GM21723 (cell line): ENCODE measurements at regions not wholly inside any gene's neighbourhood (a gene's known extent, or its start where the extent isn't known, plus 50 kb on each side); places are given as distances from the start of the nearest gene placed in this dataset.

Source experiments
- ATAC-seq: cut with Tn5 transposase; IDR thresholded peaks from one replicate; pipeline ENCODE4 v1.9.1; 2021; ENCODE audit warnings: mild to moderate bottlenecking, moderate library complexity; ENCODE audit not compliant: unreplicated experiment

DNA sequence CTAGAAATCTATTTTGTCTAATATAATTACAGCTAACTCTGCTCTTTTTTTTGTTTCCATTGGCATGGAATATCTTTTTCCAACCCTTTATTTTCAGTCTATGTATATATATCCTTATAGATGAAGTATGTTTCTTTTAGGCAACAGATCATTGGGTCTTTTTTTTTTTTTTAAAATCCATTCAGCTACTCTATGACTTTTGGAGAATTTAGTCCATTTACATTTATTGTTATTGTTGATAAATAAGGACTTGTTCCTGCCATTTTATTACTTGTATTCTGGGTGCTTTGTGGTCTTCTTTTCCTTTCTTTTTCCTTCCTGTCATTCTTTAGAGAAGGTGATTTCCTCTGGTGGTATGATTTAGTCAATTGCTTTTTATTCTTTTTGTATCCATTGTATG lies 296.8 kb downstream of the SMARCA2 start:
- no peak for ATAC-seq

DNA sequence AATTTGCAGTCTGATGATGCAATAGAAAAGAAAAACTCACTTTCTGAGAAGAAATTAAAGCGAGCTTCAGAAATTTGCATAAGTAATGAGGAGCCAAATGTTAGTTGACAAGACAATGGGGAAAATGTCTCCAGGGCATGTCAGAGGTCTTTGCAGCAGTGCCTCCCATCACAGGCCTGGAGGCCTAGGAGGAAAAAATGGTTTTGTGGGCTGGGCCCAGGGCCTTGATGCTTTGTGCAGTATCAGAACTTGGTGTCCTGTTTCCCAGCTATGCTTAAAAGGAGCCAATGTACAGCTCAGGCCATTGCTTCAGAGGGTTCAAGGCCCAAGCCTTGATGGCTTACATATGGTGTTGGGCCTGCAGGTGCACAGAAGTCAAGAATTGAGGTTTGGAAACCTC lies 298.4 kb downstream of the SMARCA2 start:
- no peak for ATAC-seq

DNA sequence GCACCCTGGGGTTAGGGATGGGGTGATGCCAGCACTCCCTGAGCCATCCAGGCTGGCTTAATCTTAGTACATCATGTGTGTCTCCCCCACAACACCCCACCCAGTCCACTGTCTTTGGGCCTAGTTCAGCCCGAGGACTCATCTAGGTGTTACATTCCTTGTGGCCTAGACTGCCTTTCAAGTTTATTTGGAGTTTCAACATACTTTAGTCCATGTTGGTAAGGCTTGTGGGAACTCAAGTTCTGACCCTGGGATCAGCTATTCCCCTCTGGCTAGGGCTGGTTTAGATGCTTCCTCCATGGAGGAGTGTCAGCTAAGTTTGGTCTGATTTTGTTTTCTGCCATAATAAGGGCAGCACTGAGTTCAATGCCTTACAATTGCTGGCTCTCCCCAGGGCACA lies 302.4 kb downstream of the SMARCA2 start:
- no peak for ATAC-seq

DNA sequence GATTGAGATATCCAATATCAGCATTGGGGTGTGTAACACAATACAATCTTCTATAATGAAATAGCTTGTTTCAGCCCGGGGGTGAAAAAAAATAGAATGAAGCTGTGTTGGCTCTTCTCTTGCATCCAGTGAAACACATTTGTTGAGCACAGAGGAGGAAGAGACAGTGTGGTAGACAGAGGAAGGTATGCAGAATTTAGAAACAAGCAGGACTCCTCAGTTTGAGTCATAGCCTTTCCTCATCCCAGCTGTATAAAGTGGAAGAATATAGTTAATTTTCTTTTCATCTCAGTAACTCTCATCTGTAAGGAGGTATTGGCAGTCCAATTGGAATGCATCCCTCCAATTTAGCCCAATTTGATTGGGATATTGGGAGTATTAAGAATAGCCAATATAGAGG lies 302.2 kb upstream of the VLDLR start:
- no peak for ATAC-seq

DNA sequence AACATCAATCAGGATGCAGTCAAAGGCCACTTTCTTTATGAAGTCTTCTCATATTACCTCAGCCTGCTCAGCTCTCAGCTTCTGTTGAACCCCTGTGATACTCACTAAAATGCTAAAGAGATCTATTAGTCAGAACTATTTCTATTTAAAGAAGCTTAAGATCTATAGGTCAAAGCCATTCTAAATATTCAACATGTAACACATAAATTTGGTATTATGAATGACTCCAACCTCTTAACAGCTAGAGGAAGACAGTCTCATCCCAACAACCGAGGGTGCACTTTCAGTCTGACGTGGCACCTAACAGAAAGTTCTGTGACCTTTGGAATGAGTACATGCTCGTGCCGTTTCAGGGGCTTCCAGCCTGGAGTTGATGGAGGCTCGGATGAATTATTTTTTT lies 301.5 kb upstream of the VLDLR start:
- no peak for ATAC-seq

DNA sequence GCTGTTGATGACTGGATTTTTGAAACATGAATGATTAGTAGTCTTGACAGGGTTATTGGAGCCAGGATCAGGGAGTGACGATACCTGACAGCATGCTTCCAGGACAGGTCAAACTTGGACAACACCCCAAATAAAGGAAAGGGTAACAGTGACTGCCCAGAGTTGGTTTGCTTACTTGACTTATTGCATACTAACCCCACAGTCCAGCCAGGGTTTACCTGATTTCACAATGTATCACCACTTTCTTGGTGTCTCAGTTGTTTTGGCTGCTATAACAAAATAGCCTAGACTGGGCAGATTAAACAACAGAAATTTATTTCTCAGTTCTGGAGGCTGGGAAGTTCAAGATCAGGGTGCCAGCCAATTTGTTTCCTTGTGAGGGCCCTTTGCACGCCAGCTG lies 301.0 kb upstream of the VLDLR start:
- ATAC-seq, result no peak

DNA sequence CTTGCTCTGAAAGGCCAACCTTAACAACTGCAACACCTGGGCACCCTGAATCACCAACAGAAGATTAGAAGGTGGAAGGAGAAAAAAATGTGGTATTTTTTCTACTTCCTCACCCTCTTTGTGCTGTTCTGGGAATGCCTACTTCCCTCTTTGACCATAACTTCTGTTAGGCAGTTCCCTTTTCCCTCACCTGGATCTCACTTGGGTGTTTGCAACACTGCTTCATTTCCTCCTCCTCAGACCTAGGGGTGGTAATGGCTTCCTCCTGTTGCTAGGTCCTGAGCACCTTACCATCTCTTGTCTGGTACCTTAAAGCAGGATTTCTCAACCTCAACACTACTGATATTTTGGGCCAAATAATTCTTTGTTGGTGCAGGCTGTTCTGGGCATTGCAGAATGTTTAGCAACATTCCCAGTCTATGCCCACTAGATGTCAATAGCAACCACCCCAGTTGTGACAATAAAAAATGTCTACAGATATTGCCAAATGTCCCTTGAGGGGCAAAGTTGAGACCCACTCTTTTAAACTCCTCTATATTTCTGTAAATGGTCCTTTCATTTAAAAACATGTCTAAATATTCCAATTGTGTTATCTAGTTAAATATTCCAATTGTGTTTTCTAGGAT lies 300.0 kb upstream of the VLDLR start:
- ATAC-seq, result no peak

DNA sequence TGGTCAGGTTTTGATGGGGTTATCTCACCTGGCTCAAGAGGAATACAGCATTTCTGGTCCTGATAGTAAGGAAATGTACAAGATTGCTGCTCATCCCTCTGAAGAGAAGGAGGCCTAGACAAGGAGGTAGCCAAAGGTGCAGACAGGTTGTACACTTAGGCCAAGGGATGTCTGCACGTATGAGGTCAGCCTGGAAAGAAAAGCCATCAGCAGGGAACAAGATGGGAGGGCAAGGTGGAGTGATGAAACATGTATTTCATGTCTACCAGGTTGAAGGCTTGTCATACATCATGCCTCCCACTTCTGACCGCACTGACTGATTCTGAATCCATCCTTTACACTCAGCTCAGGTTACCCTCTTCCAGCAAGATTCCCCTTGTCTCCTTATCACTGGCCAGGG lies 296.8 kb upstream of the VLDLR start:
- no peak for ATAC-seq

DNA sequence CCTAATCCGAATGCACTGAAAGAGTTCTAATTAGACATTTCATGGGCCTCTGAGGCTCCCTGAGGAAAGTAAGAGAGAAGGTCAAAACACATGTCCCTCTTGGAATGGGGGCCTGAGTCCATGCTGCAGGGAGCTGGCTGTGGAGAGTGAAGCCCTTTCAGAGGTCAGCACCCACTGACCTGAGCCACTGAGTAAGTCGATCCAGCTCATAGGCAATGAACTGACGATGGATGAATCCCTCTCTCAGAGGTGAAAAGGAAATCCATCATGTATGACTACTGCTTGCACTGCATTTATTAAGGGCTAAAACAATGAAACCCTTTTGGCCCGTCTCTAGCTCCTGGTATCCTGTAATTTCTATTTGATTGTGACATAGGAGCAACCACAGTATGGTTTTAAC lies 288.9 kb upstream of the VLDLR start:
- no peak for ATAC-seq

DNA sequence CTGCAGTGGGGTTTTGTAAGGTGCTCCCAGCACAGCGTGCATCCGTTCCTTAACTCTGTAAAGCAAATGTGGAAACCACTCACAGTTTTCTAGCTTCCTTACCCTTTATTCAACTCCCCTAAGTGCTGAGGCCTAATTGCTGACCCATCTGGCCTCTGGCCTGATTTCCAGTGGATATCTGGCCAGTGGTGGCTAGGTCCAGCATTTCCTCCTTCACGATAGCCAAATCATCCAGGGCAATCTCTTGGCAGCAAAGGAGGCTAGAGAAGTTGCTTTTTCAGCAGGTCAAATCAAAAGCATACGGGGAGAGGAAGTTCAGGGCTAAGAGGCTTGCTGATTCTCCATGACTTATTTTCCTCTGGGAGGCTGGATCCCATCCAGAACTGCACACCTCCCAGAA lies 286.3 kb upstream of the VLDLR start:
- ATAC-seq, result no peak

DNA sequence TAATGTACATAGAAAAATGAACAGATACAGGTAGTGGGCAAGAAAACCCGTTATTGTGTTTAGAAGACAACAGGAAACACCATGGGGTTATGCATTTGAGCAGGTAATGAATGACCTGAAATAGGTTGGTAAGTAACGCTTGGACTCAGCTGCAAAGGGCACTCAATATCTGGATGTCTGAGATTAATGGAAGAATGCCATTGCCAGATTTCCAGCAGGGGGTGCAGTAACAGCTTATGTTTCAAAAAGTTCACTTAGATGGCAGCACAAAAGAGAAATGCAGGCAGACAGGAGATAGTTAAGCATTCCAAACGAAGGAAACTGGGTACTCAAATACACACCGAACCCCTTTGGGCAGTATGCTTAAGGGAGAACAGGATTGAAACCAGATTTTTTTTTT lies 285.5 kb upstream of the VLDLR start:
- no peak for ATAC-seq

DNA sequence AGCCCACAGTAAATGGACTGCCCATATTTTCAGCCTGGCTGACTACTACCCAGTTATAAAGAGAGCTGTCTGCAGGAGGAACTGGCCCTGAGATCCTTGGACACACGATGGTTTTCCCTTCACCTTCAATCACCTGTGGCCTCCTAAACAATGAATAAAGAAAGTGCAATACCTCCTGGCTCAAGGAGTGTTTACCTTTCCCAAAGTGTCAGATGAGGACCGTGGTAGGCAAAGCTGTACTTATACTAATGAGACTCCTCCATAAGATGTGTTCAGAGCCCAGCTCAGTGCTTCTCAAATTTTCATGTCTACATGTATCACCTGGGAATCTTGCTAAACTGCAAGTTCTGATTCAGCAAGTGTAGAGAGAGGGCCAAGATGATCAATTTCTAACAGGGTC lies 284.5 kb upstream of the VLDLR start:
- no peak for ATAC-seq

DNA sequence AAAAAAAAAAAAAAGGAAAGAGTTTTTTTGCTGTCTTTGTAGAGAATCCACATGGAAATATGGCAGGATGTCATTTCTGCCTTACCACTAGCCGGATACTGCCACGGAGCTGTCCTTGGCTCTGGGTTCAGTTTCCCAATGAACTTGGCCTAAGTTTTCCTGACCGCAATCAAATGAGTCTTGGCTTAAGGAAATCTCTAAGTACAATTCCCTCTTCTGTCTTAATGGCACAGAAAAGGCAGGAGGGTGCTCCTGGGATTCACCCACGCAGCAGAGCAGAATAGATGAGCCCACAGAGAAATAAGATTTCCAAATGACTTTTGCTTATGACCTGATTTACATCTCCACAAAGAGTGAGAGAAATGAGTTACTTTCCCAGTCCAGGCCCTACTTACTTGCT lies 284.0 kb upstream of the VLDLR start:
- no peak for ATAC-seq

DNA sequence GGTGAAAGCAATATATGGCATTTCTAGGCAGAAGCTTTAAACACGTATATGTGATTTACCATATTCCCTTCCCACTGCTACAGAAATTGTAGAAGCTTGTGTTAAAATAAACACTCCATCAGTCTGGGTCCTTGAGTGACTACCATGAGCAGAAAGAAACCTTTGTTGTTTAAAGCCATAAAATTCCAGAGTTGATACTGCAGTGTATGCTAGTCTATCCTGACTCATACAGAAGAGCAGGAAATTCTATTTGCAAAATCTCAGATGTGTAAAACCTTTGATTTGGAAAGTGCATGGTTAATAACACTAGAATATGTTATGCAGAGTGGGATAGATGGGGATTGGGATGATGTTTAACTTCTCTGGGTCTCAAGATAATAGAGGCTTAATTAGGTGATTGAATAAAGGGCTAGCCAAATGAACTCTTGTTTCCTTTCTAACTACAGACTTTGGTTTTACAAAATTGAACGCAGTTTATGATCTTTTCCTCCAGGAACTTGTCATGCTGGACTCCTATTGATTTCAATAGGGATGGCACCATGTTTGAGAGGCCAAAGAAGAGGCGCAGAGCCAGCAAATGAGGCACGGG lies 282.7 kb upstream of the VLDLR start:
- ATAC-seq, result no peak

DNA sequence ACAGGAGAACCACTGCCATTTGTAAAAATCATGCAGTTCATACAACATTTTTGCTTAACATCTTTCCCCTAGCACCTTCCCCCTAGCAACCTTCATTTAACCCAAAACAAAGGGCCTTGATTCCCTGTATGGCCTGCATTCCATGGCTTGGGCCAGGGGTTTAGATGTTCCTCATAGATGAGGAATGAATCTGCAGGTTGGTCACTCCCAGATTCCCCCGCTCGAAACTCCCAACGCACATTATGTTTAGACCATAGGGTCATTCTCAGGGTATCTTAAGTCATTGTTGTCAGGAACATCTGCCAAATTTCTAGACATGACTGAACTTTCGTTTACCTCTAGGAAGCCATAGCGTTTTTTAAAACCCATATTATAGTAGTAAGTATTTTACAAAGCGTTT lies 282.2 kb upstream of the VLDLR start:
- ATAC-seq, result no peak

DNA sequence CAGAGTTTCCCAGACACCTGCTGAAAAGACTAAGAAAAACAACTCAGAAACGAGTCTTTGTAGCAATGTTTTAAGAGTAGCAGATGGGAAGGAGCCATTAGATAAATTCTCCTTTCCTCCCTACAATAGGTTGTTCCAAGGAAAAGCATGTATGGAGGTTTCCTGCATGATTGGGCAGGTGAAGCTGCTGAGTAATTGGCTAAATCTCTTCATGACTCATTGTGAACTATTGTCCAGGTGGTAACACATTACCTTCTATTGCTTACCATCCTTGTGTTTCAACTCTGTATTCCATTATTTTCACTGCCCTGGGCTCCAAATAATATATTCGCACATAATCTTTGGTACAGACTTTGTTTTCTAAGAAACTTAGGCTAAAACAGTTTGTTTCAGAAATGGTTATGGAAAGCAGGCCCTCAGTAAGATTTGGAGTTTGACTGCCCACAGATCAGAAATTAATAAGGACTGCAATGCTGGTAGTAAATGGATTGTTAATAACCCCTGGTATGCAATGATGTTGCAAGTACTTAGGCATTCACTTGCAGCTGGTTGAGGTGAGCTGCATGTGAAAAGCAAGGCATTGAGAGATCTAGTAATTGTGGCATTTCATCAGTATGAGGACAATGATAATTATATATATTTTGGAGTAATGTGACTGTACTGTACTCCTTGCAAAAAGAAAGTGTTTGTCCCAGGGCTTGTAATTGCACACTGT lies 281.4 kb upstream of the VLDLR start:
- ATAC-seq, result no peak

DNA sequence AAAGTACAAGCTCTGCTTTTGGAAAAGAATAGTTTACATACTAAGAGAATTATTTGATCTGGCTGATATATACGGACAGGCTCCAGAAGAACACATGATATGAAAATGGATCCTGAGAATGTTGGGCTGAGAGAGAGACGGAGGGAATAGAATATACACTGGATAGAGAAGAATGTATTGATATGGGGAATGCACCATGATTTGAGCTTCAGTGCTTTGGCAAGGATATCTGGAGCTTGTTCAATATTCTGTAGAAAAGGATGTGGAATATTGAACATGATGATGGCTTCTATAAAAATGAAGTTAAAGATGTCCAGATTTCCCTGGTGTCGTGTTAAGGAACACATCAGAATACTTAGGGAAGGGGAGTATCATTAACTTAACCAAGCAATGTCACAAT lies 280.5 kb upstream of the VLDLR start:
- ATAC-seq, result no peak

DNA sequence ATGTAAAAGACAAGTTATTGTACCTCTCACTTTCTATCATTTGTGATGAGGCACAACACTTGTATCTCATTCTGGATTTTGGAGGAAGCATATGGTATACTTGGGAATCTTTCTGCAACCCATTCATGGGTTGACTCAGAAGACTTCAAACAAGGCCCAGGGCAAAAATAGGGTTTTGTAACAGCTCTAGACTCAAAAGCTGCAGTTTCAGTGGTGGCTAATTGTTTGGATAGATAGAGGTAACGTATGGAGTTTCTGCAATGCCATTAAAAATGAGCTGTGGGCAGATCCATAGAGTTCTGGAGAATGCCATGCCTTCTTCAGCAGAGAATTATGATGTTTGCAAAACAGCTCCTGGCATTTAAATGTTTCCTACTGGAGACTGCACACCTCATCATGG lies 279.6 kb upstream of the VLDLR start:
- ATAC-seq, result no peak

DNA sequence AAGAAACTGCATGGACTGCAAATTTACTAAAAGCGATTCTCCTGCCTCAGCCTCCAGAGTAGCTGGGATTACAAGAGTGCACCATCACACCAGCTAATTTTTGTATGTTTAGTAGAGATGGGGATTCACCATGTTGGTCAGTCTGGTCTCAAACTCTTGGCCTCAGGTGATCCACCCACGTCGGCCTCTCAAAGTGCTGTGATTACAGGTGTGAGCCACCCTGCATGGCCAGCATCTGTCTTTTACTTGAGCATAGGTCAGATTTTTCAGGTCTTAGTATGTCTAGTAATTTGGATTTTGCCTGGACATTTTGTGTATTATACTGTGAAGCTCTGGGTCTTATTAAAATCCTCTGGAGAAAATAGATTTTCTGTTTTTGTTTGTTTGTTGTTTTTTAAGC lies 277.8 kb upstream of the VLDLR start:
- no peak for ATAC-seq

DNA sequence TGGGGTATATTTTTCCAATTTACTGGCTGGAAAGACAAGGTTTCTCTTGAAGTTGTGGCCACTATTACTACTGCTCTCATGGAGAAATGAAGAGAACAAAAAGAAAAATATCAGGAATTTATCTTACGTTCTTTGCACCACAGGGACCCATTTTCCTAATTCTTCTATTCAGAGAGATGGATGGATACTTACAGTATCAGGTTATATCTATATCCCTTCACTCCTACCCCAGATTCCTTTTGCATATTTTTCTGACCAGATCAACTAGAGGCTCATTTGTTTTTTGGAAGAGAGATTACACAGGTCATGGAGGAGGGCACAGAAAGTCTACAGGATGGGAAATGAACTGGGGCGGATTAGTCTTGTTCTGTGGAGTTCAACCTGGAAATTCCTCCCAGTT lies 277.2 kb upstream of the VLDLR start:
- ATAC-seq, result no peak

DNA sequence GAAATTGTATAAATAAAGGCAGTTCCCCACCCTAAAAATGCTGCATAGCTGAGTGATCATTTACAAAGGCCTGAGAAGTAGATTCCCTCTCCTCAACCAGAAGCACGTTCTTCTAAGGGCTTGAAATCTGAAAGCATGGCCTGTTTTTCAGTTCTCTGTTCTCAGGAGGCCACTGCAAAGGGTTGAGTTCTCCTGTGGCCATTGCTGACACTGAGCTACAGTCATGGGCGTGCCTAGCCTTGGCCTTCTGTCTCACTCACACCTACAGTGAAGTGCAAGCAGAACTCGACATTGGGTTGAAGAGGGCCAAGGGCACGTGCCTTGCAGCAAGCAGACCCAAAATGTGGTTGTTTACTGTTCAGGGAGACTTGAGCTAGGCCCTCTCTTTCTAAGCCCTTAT lies 276.6 kb upstream of the VLDLR start:
- ATAC-seq, result no peak

DNA sequence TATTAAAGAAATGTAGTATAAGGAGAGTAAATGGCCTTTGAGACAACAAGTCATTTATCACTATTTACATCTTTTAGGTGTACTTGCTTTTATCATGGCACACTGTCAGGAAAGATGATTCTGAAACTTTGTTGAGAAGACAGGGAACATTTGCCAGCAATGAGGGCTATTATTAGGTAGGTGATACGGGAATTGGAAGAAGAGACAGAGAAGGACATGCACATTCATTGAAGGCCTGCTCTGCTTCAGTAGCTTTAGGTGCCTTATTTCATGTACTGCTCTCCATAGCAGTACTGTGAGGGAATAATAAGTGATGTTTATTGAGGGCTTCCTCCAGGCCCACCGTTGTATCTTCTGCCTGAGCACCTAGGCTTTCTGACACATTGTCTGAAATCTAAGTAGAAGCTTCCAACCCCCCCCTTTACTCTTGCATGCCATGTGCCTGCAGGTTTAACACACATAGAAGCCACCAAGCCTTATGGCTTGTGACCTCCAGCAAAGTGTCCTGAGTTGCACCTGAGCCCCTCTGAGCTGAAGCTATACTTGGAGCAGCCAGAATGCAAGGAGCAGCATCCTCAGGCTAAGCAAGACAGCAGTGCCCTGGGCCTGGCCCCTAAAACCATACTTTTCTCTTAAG lies 275.2 kb upstream of the VLDLR start:
- no peak for ATAC-seq
